GM13977 (cell line): ENCODE measurements at regions not wholly inside any gene's neighbourhood (a gene's known extent, or its start where the extent isn't known, plus 50 kb on each side); places are given as distances from the start of the nearest gene placed in this dataset.
"Not testable (repeated sequence)": the region's sequence is repeated elsewhere in the genome, so short reads cannot be mapped to it uniquely, and the experiment has no call there.

Experiments used
- DNase-seq: peaks from one replicate; pipeline ENCODE4 v3.0.0; 2012; ENCODE audit warnings: low spot score
- in situ Hi-C: fragments of 300-500 bp; cut with MboI; formaldehyde crosslinking; loops from one replicate; pipeline ENCODE4 v1.12.0; 2022; ENCODE audit warnings: low sequenced_read_pairs, low pct_unique_long_range_greater_than_20kb, mixed read lengths, inconsistent platforms; ENCODE audit not compliant: unreplicated experiment
- TF ChIP-seq, protein P1 (sequence below): IDR thresholded peaks from 2 replicates; pipeline ENCODE4 v1.5.1; 2012; ENCODE audit warnings: mild to moderate bottlenecking, control low read depth; ENCODE audit not compliant: insufficient read depth; ENCODE audit errors: extremely low read depth, missing control alignments

- TF ChIP-seq, protein P1, sequence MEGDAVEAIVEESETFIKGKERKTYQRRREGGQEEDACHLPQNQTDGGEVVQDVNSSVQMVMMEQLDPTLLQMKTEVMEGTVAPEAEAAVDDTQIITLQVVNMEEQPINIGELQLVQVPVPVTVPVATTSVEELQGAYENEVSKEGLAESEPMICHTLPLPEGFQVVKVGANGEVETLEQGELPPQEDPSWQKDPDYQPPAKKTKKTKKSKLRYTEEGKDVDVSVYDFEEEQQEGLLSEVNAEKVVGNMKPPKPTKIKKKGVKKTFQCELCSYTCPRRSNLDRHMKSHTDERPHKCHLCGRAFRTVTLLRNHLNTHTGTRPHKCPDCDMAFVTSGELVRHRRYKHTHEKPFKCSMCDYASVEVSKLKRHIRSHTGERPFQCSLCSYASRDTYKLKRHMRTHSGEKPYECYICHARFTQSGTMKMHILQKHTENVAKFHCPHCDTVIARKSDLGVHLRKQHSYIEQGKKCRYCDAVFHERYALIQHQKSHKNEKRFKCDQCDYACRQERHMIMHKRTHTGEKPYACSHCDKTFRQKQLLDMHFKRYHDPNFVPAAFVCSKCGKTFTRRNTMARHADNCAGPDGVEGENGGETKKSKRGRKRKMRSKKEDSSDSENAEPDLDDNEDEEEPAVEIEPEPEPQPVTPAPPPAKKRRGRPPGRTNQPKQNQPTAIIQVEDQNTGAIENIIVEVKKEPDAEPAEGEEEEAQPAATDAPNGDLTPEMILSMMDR, result no peak
- in situ Hi-C loops, result no loop called here
- DNase-seq, result no peak
Measured at GRCh38 chr17:27009087-27009486, 284.8 kb upstream of the WSB1 start.

DNA sequence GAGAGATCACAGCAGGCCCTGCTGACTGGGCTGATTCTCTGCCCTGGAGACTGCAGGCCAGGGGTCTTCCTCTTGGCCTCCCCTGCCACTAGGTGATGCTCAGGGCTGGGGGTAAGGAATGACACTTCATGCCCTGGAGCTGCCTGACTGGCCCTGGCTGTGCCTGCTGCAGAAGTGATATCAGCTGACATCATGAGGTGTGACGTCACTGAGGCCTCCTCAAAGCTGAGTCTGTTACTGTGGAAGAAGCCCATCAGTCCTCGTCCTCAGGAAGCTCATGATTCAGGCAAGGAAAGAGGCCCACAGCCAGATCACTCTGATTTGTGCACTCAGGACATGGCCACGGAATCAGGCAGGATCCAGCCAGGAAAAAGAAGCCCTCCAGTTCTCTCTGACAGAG lies 283.8 kb upstream of the WSB1 start:
- in situ Hi-C loops, DNase-seq: not testable (repeated sequence)

DNA sequence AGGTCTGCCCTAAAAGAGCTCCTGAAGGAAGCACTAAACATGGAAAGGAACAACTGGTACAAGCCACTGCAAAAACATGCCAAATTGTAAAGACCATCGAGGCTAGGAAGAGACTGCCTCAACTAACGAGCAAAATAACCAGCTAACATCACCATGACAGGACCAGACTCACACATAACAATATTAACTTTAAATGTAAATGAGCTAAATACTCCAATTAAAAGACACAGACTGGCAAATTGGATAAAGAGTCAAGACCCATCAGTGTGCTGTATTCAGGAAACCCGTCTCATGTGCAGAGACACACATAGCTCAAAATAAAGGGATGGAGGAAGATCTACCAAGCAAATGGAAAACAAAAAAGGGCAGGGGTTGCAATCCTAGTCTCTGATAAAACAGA lies 263.4 kb upstream of the WSB1 start:
- in situ Hi-C loops, DNase-seq: not testable (repeated sequence)

- TF ChIP-seq, protein P1, result no peak
- DNase-seq, result no peak
- in situ Hi-C loops, result no loop called here
Measured at GRCh38 chr17:27038676-27039075, 255.2 kb upstream of the WSB1 start.

- in situ Hi-C loops, DNase-seq: not testable (repeated sequence)
Measured at GRCh38 chr17:27045039-27045438, 248.9 kb upstream of the WSB1 start.

- in situ Hi-C loops, result no loop called here
- no peak for DNase-seq
- TF ChIP-seq, protein P1, result no peak
Measured at GRCh38 chr17:27049104-27049784, 244.7 kb upstream of the WSB1 start.

- in situ Hi-C loops, result no loop called here
- no peak for DNase-seq
- TF ChIP-seq, protein P1, result no peak
Measured at GRCh38 chr17:27065588-27065987, 228.3 kb upstream of the WSB1 start.

DNA sequence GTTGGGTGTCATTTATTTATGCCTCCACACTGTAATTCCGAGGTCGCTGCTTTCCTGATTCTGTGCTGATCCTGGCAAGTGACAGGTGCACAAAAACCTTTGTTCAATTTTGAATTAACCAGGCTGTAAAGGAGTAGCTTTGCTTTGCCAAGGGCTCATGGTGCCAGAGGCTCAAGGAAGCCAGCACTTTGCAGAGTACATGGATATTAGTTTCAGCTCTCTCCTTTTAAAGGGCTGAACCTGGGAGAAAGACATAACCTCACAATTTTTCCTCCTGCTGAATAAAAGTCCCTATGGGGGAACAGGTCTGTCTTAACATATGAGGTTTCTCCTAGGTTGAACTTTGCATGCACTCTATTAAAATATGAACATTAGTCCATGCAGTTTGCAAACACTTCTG lies 227.6 kb upstream of the WSB1 start:
- no peak for DNase-seq
- TF ChIP-seq, protein P1, result no peak
- in situ Hi-C loops, result no loop called here
